GM12891 (cell line): ENCODE measurements at regions not wholly inside any gene's neighbourhood (a gene's known extent, or its start where the extent isn't known, plus 50 kb on each side); places are given as distances from the start of the nearest gene placed in this dataset.
"Not testable (repeated sequence)": the region's sequence is repeated elsewhere in the genome, so short reads cannot be mapped to it uniquely, and the experiment has no call there.

Experiments
- DNase-seq: peaks from one replicate; pipeline ENCODE4 v3.0.0; 2011; ENCODE audit warnings: low spot score; ENCODE audit not compliant: insufficient read length
- FAIRE-seq: peaks from 2 replicates; lab custom pipeline; 2011; peaks lifted over from hg19 to GRCh38; lab: Jason Lieb, UNC
- PAX5 ChIP-seq: IDR thresholded peaks from 2 replicates; pipeline ENCODE4 v1.6.1; 2011; ENCODE audit warnings: low read length, moderate library complexity, mild to moderate bottlenecking; ENCODE audit not compliant: insufficient read depth, severe bottlenecking
- POLR2A ChIP-seq: IDR thresholded peaks from 2 replicates; pipeline ENCODE4 v1.6.1; 2011; ENCODE audit warnings: low read depth, low read length, control low read depth
- POLR2AphosphoS5 ChIP-seq: IDR thresholded peaks from 2 replicates; pipeline ENCODE4 v1.6.1; 2011; ENCODE audit warnings: low read depth, low read length, control low read depth
- POU2F2 ChIP-seq: IDR thresholded peaks from 2 replicates; pipeline ENCODE4 v1.6.1; 2011; ENCODE audit warnings: low read depth, mild to moderate bottlenecking, control low read depth, low read length, moderate library complexity
- SPI1 ChIP-seq: IDR thresholded peaks from 2 replicates; pipeline ENCODE4 v1.6.1; 2011; ENCODE audit warnings: low read depth, low read length, control low read depth
- TAF1 ChIP-seq: IDR thresholded peaks from 2 replicates; pipeline ENCODE4 v1.6.1; 2011; ENCODE audit warnings: low read depth, low read length, control low read depth

DNA sequence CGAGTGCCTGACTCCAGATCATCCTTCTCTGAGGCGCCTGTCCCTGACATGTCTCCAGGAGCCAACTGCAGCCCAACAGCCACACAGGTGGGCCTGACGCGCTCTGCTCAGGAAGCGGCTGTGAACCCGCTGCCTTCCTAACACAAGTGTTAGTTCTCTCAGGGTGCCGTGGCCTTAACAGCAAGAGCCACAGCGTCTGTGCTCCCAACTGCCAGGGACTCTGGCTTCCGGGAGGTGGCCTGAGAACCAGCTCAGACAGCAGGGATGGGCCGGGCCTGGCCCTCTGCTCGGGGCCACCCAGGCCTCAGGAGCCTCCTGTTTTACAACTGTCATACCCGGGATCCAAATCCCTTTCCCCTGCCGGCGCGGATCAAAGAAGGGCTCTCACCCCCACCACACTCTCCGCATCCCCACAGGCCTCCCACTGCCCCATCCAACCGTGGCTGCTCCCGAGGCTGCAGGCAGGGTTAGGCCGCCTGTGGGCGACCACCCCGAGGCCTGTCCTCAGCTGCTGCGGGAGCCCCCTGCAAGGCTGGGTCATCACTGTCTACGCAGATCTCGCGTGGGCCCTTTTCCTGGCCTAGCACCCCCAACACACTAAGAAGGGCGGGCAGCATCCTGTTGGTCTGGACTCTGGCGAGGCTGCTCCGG, 114.2 kb upstream of the ZNF236 start:
- FAIRE-seq = no peak
- TF ChIP-seq POLR2A (no peak), TAF1 (no peak), SPI1 (no peak), POLR2AphosphoS5 (no peak), PAX5 (no peak), POU2F2 (no peak)
- no peak for DNase-seq

DNA sequence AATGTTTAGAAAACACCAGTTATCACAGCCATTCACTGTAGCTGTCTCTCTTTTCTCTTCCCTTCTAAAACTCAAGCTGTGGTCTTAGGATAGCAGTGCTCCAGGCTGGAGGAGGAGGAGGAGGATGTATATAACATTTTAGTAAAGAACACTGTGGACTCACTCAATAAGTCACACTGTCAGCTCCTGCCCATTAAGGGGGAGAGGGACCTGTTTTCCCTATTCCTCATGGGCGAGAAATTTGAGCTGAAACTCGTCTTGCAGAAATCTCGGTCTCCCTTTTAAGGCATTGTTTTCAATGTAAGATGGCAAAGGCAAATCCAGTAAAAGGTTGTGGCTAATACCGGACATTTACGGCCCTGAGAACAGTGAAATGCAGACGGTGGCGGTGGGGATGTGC, 114.8 kb upstream of the ZNF236 start:
- DNase-seq = no peak
- no peak for TF ChIP-seq POU2F2
- no peak for TF ChIP-seq POLR2AphosphoS5
- no peak for TF ChIP-seq TAF1
- no peak for TF ChIP-seq PAX5
- TF ChIP-seq SPI1 = no peak
- no peak for TF ChIP-seq POLR2A
- FAIRE-seq = no peak

DNA sequence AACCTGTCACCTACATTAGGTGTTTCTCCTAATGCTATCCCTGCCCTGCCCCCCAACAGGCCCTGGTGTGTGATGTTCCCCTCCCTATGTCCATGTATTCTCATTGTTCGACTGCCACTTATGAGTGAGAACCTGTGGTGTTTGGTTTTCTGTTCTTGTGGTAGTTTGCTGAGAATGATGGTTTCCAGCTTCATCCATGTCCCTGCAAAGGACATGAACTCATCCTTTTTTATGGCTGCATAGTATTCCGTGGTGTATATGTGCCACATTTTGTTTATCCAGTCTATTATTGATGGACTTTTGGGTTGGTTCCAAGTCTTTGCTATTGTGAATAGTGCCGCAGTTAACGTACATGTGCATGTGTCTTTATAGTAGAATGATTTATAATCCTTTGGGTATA, 117.8 kb upstream of the ZNF236 start:
- not testable (repeated sequence) for FAIRE-seq, DNase-seq

DNA sequence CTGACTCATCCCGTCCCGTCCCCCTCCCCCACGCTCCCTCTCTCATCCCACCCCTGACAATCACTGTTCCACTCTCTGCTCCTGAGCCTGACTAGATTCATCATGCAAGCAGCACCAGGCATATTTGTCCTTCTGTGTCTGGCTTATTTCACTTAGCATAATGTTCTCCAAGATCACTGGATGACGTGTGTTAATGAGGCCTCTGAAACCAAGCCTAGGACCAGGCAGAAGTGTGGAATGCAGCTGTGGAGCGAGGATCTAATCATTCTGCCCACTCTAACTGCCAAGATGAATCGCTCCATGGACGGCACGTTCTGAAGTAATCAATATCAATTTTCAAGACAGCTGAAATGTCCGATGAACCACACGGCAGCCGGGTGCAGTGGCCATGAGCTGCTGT, 122.4 kb upstream of the ZNF236 start:
- FAIRE-seq = no peak
- no peak for TF ChIP-seq POU2F2
- no peak for TF ChIP-seq SPI1
- TF ChIP-seq POLR2AphosphoS5 = no peak
- TF ChIP-seq PAX5 = no peak
- no peak for TF ChIP-seq POLR2A
- no peak for TF ChIP-seq TAF1
- DNase-seq = no peak

DNA sequence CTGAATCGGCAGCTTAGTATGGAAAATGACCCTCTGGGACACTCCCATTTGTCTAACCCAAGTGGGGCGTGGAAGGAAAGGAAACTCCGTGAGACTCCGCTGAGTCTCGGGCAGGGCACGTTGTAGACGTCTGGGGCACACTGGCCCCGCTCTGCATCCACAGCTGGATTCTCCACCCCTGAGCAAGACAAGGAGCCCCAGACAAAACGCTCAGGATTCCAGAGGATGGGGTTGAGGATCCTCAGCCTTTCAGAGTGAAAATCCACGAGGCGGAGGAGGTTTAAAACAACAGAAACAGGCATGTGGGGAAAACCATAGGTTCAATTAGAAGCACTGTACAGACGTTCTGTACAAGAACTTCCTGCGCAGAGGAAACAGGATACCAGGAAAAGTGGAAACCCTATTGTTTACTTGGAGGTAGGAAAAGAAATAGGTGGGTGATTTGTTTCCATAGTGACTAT, 124.9 kb upstream of the ZNF236 start:
- no peak for DNase-seq
- TF ChIP-seq POLR2A (no peak), POLR2AphosphoS5 (no peak), TAF1 (no peak), PAX5 (no peak), SPI1 (no peak), POU2F2 (no peak)
- FAIRE-seq = no peak

DNA sequence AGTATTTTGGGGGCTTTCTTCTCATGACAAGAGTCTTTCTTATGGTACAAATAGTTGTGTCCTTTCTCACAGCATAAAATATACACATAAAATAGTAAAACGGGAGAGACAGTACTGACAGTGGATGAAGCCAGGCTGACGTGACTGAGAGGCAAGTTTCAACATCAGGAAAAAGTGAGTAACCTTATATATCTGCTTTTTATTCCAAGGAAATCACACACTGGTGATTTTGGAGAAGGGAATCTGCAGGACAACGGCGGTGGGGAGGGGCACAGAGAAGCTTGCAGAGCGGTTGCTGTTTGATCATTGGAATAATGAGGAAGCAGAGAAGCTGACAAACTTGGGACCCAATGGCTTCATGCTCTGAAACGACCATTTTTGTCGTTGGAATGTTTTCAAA, 130.6 kb upstream of the ZNF236 start:
- FAIRE-seq (no peak), DNase-seq (no peak)
- TF ChIP-seq PAX5 (no peak), TAF1 (no peak), SPI1 (no peak), POLR2A (no peak), POLR2AphosphoS5 (no peak), POU2F2 (no peak)

DNA sequence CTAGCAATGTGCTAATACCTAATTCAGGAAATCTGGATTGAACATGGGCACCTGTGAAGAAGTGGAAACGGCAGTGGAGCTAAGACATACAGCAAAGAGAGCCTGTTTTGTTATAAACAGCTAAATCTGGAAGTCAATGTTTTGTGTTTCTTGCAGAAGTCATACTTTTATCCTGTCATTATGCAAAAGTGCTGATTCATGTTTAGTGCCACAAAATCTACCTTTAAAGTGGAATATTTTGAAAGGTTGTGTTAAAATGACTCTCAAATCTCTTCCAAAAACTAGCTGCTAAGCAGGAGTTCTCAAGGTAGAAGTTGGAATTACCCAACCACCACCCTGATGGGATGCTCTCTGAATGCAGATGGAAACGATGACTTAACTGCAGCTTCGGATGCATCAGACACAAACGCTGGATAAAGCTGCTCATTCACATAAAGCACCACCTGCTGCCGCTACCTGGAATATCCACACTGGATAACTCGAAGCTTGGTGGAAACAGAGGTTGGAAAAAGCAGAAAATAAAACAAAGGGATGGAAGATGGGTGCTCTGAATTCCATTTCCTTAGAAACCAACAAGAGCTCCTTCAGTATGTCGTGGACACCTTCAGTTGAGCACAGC, 132.6 kb upstream of the ZNF236 start:
- FAIRE-seq (no peak), DNase-seq (no peak)
- no peak for TF ChIP-seq PAX5
- no peak for TF ChIP-seq TAF1
- TF ChIP-seq POLR2AphosphoS5 = no peak
- no peak for TF ChIP-seq POU2F2
- no peak for TF ChIP-seq POLR2A

DNA sequence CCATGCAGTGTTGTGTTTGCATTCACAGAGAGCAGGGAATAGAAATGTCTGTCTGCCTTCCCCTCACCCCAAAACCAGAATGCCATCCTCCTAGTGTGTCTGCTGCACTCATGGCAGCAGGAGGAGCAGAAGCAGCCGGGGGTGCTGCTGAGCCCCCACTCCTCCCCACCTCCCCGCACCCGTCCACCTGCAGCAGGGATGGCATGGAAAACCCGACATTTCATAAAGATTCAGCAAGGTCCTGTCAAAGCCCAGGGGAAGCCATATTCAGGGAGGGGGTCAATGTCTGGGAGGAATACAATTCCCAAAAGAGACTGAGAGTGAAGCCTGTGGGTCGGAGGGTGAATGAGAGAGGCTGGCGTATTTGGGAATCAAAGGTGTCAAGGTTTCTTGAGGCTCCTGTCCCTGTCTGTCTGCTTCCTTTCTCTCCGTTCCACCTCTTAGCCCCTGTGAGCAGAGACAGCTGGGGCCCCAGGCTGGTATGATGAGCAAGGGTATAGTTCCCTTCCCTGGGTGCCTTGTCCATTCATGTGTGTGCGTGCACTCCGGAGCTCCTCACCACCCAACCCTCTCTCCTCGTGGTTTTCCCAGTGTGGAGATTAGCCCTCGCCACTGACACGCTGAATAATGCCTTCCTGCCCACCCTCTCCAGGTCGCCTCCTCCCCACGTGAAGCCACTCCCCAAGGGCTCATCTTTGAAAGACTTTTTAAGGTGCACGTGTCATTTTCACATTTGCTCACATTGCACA, 133.5 kb upstream of the ZNF236 start:
- FAIRE-seq (no peak), DNase-seq (no peak)
- no peak for TF ChIP-seq POLR2AphosphoS5
- no peak for TF ChIP-seq POU2F2
- TF ChIP-seq POLR2A = no peak
- TF ChIP-seq SPI1 = no peak
- TF ChIP-seq PAX5 = no peak
- no peak for TF ChIP-seq TAF1

DNA sequence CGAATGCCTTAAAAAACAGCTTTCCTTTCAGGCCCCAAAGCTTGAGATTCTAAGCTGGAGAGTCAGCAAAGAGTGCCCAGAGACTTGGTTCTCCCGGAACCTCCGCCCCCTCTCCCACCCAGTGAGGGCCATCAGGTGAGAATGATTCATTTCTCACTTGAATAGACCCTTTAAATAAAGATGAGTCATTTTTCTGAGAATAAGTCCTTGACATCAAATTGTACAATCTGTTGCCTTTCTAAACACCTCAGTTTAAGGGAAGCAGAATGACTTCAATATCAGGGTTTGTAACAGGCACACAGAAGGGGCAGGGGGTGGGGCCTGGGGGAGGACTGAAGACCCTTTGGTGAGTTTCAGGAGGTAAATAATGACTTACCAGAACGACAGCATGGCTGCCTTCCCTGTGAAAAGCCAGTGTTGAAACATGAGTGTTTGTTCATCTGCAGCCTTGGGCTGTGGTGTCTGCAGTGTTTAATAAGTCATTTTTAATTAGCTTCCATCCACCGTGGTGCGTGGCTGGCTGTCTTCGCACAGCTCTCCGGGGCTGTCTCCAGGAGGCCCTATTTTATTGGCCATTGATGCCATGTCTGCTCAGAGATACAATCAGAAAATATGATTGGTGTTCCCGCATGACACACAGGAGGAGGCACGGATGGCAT, 134.9 kb upstream of the ZNF236 start:
- TF ChIP-seq POLR2A (no peak), POLR2AphosphoS5 (no peak), SPI1 (no peak), TAF1 (no peak), PAX5 (no peak), POU2F2 (no peak)
- FAIRE-seq (no peak), DNase-seq (no peak)
